GM10266 (cell line): ENCODE measurements at regions not wholly inside any gene's neighbourhood (a gene's known extent, or its start where the extent isn't known, plus 50 kb on each side); places are given as distances from the start of the nearest gene placed in this dataset.

ENCODE experiments used
- DNase-seq: peaks from one replicate; pipeline ENCODE4 v3.0.0; 2012; ENCODE audit errors: extremely low spot score
- TF ChIP-seq, protein P1 (sequence below): IDR thresholded peaks from 2 replicates; pipeline ENCODE4 v1.5.1; 2012; ENCODE audit warnings: mild to moderate bottlenecking, low read depth; ENCODE audit not compliant: control insufficient read depth, insufficient read depth; ENCODE audit errors: missing control alignments

DNA sequence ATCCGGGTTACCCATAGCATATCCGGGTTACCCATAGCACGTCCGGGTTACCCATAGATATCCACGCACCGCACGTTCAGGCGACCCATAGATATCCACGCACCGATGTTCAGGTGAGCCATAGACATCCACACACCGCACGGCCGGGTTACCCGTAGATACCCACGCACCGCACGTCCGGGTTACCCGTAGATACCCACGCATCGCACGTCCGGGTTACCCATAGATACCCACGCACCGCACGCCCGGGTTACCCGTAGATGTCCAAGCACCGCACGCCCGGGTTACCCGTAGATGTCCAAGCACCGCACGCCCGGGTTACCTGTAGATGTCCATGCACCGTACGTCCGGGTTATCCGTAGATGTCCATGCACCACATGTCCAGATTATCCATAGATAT is 60.3 kb upstream of the SYT1 start:
- no peak for DNase-seq
- TF ChIP-seq, protein P1, sequence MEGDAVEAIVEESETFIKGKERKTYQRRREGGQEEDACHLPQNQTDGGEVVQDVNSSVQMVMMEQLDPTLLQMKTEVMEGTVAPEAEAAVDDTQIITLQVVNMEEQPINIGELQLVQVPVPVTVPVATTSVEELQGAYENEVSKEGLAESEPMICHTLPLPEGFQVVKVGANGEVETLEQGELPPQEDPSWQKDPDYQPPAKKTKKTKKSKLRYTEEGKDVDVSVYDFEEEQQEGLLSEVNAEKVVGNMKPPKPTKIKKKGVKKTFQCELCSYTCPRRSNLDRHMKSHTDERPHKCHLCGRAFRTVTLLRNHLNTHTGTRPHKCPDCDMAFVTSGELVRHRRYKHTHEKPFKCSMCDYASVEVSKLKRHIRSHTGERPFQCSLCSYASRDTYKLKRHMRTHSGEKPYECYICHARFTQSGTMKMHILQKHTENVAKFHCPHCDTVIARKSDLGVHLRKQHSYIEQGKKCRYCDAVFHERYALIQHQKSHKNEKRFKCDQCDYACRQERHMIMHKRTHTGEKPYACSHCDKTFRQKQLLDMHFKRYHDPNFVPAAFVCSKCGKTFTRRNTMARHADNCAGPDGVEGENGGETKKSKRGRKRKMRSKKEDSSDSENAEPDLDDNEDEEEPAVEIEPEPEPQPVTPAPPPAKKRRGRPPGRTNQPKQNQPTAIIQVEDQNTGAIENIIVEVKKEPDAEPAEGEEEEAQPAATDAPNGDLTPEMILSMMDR = no peak
